ENCODE measurements at regions not wholly inside any gene's neighbourhood (a gene's known extent, or its start where the extent isn't known, plus 50 kb on each side); places are given as distances from the start of the nearest gene placed in this dataset.

DNA sequence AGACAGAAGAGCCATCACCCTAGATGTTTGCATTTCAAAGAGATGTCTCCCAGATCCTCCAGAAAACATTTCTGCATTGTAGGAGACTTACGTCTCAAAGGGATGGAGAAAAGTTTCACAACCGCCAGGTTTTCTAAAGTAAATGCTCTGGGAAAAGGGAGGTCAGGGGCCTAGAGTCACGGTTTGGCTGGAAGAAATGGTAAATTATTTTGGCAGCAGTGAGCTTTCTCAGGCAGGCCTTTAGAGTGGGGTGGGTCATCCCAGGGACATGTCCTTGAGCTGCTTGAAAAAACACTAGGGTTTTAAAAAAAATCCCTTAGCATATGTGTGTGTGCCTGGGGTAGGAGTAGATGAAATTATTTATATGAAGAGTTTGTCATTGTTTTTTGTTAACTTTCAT lies 728.8 kb downstream of the TYW1 start:
- peaks cover 3% of the 10 kb centered on the region for H3K4me1 ChIP-seq (ENCODE audit: insufficient read depth)
- 3 to 19% (median 3%) methylated on average over 3 of the region's 3 CpGs for WGBS, 3 donors
- H3K27ac ChIP-seq, result peak overlapping the region in 1 of 2 donors; percentile 85
- H3K9me3 ChIP-seq, result no peaks in the 10 kb centered on the region
- no peaks in the 10 kb centered on the region for H3K27me3 ChIP-seq
- DNase-seq, result peak; percentile 46 to 78 (median 66)
- intact Hi-C loops (cut with DNase I), result no loop called here
- no peaks in the 10 kb centered on the region for H3K36me3 ChIP-seq
- H3K4me3 ChIP-seq, result no peak overlapping the region
- no peak for TF ChIP-seq POLR2A (IDR thresholded peaks at IDR 0.05)
- no peak for TF ChIP-seq EP300 (IDR thresholded peaks at IDR 0.05)
- TF ChIP-seq, protein P1, sequence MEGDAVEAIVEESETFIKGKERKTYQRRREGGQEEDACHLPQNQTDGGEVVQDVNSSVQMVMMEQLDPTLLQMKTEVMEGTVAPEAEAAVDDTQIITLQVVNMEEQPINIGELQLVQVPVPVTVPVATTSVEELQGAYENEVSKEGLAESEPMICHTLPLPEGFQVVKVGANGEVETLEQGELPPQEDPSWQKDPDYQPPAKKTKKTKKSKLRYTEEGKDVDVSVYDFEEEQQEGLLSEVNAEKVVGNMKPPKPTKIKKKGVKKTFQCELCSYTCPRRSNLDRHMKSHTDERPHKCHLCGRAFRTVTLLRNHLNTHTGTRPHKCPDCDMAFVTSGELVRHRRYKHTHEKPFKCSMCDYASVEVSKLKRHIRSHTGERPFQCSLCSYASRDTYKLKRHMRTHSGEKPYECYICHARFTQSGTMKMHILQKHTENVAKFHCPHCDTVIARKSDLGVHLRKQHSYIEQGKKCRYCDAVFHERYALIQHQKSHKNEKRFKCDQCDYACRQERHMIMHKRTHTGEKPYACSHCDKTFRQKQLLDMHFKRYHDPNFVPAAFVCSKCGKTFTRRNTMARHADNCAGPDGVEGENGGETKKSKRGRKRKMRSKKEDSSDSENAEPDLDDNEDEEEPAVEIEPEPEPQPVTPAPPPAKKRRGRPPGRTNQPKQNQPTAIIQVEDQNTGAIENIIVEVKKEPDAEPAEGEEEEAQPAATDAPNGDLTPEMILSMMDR (IDR thresholded peaks at IDR 0.05), result no peak

- Histone ChIP-seq H3K4me1 (ENCODE audit: insufficient read depth) (peaks cover 3% of the 10 kb centered on the region), H3K27me3 (no peaks in the 10 kb centered on the region), H3K4me3 (no peak overlapping the region), H3K9me3 (no peaks in the 10 kb centered on the region), H3K27ac (no peak overlapping the region), H3K36me3 (no peaks in the 10 kb centered on the region)
- no peak for DNase-seq
- TF ChIP-seq, protein P1 (IDR thresholded peaks at IDR 0.05), result no peak
- TF ChIP-seq POLR2A (IDR thresholded peaks at IDR 0.05), result no peak
- WGBS, 3 donors, result 74 to 84% (median 80%) methylated on average over 7 of the region's 7 CpGs
- intact Hi-C loops (cut with DNase I), result no loop called here
These were observed 733.1 kb downstream of the TYW1 start for GRCh38 chr7:67729771-67730170.

GRCh38 chr7:67731704-67732103 lies 735.1 kb downstream of the TYW1 start:
- no peaks in the 10 kb centered on the region for H3K4me1 ChIP-seq (ENCODE audit: insufficient read depth)
- TF ChIP-seq POLR2A (IDR thresholded peaks at IDR 0.05), result no peak
- TF ChIP-seq, protein P1 (IDR thresholded peaks at IDR 0.05), result no peak
- TF ChIP-seq EP300 (IDR thresholded peaks at IDR 0.05), result no peak
- no peaks in the 10 kb centered on the region for H3K27me3 ChIP-seq
- H3K36me3 ChIP-seq, result no peaks in the 10 kb centered on the region
- 87 to 93% (median 91%) methylated on average over 2 of the region's 2 CpGs for WGBS, 3 donors
- intact Hi-C loops (cut with DNase I), result no loop called here
- DNase-seq, result no peak
- no peak overlapping the region for H3K4me3 ChIP-seq
- no peak overlapping the region for H3K27ac ChIP-seq
- H3K9me3 ChIP-seq, result no peaks in the 10 kb centered on the region

DNA sequence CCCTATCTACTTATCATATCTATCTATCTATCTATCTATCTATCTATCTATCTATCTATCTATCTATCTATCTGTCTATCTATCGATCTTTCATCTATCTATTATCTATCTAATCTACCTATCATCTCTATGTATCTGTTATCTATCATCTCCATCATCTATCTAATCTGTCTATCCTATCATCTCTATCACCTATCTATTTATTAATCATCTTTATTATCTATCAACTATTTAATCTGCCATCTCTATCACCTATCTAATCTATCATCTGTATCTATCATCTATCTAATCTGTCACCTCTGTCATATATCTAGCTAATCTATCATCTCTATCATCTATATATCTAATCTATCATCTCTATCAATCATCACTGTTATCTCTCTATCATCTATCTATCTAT lies 736.3 kb downstream of the TYW1 start:
- Histone ChIP-seq H3K4me1 (ENCODE audit: insufficient read depth) (no peaks in the 10 kb centered on the region), H3K27ac (no peak overlapping the region), H3K4me3 (no peak overlapping the region), H3K27me3 (no peaks in the 10 kb centered on the region), H3K9me3 (no peaks in the 10 kb centered on the region), H3K36me3 (no peaks in the 10 kb centered on the region)
- TF ChIP-seq POLR2A (IDR thresholded peaks at IDR 0.05) (no peak), EP300 (IDR thresholded peaks at IDR 0.05) (no peak)
- TF ChIP-seq, protein P1 (IDR thresholded peaks at IDR 0.05), result no peak
- 56 to 89% (median 86%) methylated on average over 1 of the region's 1 CpG for WGBS, 3 donors
- intact Hi-C loops (cut with DNase I), result no loop called here
- DNase-seq, result no peak

- Histone ChIP-seq H3K4me3 (no peak overlapping the region), H3K27ac (peak overlapping the region in 1 of 2 donors; percentile 44), H3K4me1 (ENCODE audit: insufficient read depth) (peaks cover 7% of the 10 kb centered on the region), H3K9me3 (no peaks in the 10 kb centered on the region), H3K27me3 (no peaks in the 10 kb centered on the region), H3K36me3 (no peaks in the 10 kb centered on the region)
- intact Hi-C loops (cut with DNase I), result no loop called here
- DNase-seq, result no peak
- no peak for TF ChIP-seq POLR2A (IDR thresholded peaks at IDR 0.05)
- TF ChIP-seq, protein P1 (IDR thresholded peaks at IDR 0.05), result no peak
- no peak for TF ChIP-seq EP300 (IDR thresholded peaks at IDR 0.05)
- 87 to 91% (median 88%) methylated on average over 3 of the region's 3 CpGs for WGBS, 3 donors
These were observed 741.5 kb downstream of the TYW1 start for GRCh38 chr7:67738145-67738544.

Data from ovary (tissue), 7 donors.